HCT116 (cell line): ENCODE measurements at regions not wholly inside any gene's neighbourhood (a gene's known extent, or its start where the extent isn't known, plus 50 kb on each side); places are given as distances from the start of the nearest gene placed in this dataset.

Experiments used
- ATAC-seq: fragments of 200-7000 bp; cut with Tn5 transposase; 2 replicates; pipeline ENCODE4 v1.9.1; 2020; ENCODE audit warnings: mild to moderate bottlenecking, moderate library complexity
- BruUV-seq: library from RNA; stranded (reverse); fragments of 400-500 nt; replicated peaks from 2 replicates; lab custom pipeline; 2021; lab: Mats Ljungman, UMichigan
- CTCF ChIA-PET: fragments of 300-600 bp; sonication (Branson Sonifier 250); formaldehyde crosslinking; loops from one replicate; lab custom pipeline; 2021; ENCODE audit warnings: antibody characterized with exemption; lab: Charles Lee
- POLR2A ChIA-PET: fragments of 300-600, 350-600 bp; sonication (Branson Sonifier 250); formaldehyde crosslinking; loops from one replicate; lab custom pipeline; 2021; ENCODE audit warnings: antibody characterized with exemption; lab: Charles Lee
- RAD21 ChIA-PET, 2 experiments: fragments of 300-600 bp; sonication (Branson Sonifier 250); formaldehyde crosslinking; loops; one replicate each; lab custom pipeline; 2023; ENCODE audit warnings: low total read pairs in 2 of 2; ENCODE audit not compliant: uncharacterized antibody in 2 of 2, unreplicated experiment in 2 of 2, low non-redundant PET in 1 of 2; lab: Charles Lee
- DNase-seq: peaks from one replicate; pipeline ENCODE4 v3.0.0-alpha.2; 2010; ENCODE audit warnings: low read depth, low spot score
- H2AFZ ChIP-seq: fragments of 200-600 bp; shearing (Covaris generic), sonication (generic); 2 replicates; pipeline ENCODE4 v1.6.1; 2017; ENCODE audit warnings: low read depth, mixed run types, mixed read lengths, antibody characterized with exemption, low read length; ENCODE audit not compliant: poor library complexity, severe bottlenecking
- H3K27ac ChIP-seq: 2 replicates; pipeline ENCODE4 v1.5.1; 2012; ENCODE audit warnings: low read depth, low read length
- H3K27me3 ChIP-seq: fragments of 200-600 bp; sonication (generic); 2 replicates; pipeline ENCODE4 v1.6.1; 2016; ENCODE audit warnings: mixed run types, low read length, mixed read lengths; ENCODE audit not compliant: insufficient read depth
- H3K36me3 ChIP-seq, 2 experiments: fragments of 200-500 bp in 1 of 2; fragments of 200-600 bp in 1 of 2; sonication (Bioruptor generic) in 1 of 2; sonication (generic) in 1 of 2; 2 replicates each; pipeline versions ENCODE4 v1.5.1 to v1.6.1; 2014 to 2016; ENCODE audit warnings: low read length in 2 of 2, inconsistent platforms in 1 of 2, mixed read lengths in 1 of 2, mixed run types in 1 of 2; ENCODE audit not compliant: insufficient read depth in 2 of 2, control insufficient read depth in 1 of 2
- H3K4me1 ChIP-seq, 2 experiments: fragments of 200-600 bp in 1 of 2; sonication (generic) in 1 of 2; 2 replicates each; pipeline versions ENCODE4 v1.5.1 to v1.6.1; 2012 to 2017; ENCODE audit warnings: low read length in 2 of 2, inconsistent platforms in 1 of 2, mild to moderate bottlenecking in 1 of 2, mixed read lengths in 1 of 2, mixed run types in 1 of 2, moderate library complexity in 1 of 2; ENCODE audit not compliant: insufficient read depth in 2 of 2, control insufficient read depth in 1 of 2
- H3K4me2 ChIP-seq: fragments of 200-600 bp; sonication (generic); 2 replicates; pipeline ENCODE4 v1.6.1; 2017; ENCODE audit warnings: mixed run types, low read length, mixed read lengths
- H3K4me3 ChIP-seq, 2 experiments: fragments of 200-600 bp in 1 of 2; sonication (generic) in 1 of 2; replicated peaks in 1 of 2; 2 replicates each; pipeline ENCODE4 v1.5.1; 2011 to 2016; ENCODE audit warnings: low read length in 2 of 2, control low read depth in 1 of 2, low read depth in 1 of 2, mild to moderate bottlenecking in 1 of 2, mixed read lengths in 1 of 2, mixed run types in 1 of 2
- H3K79me2 ChIP-seq: fragments of 200-600 bp; sonication (generic); 2 replicates; pipeline ENCODE4 v1.6.1; 2017; ENCODE audit warnings: mild to moderate bottlenecking, mixed run types, low read length, moderate library complexity, mixed read lengths; ENCODE audit not compliant: insufficient read depth
- H3K9ac ChIP-seq: fragments of 200-600 bp; sonication (generic); 2 replicates; pipeline ENCODE4 v1.6.1; 2016; ENCODE audit warnings: low read length, mixed read lengths
- H3K9me2 ChIP-seq: fragments of 200-600 bp; sonication (generic), shearing (Covaris generic); 2 replicates; pipeline ENCODE4 v1.6.1; 2017; ENCODE audit warnings: mixed run types, mild to moderate bottlenecking, moderate library complexity; ENCODE audit not compliant: insufficient read depth
- H3K9me3 ChIP-seq, 2 experiments: fragments of 200-500 bp in 1 of 2; fragments of 200-600 bp in 1 of 2; sonication (Bioruptor generic) in 1 of 2; sonication (generic) in 1 of 2; 2 replicates each; pipeline ENCODE4 v1.6.1; 2014 to 2017; ENCODE audit warnings: low read length in 2 of 2, mixed read lengths in 2 of 2, inconsistent platforms in 1 of 2, low read depth in 1 of 2, mild to moderate bottlenecking in 1 of 2, mixed run types in 1 of 2, moderate library complexity in 1 of 2; ENCODE audit not compliant: control insufficient read depth in 1 of 2, insufficient read depth in 1 of 2
- H4K20me1 ChIP-seq: fragments of 200-600 bp; sonication (generic), shearing (Covaris generic); 2 replicates; pipeline ENCODE4 v1.6.1; 2017; ENCODE audit warnings: mixed run types, mild to moderate bottlenecking, moderate library complexity; ENCODE audit not compliant: insufficient read depth
- CBX3 ChIP-seq: IDR thresholded peaks from 2 replicates; pipeline ENCODE4 v1.6.1; 2012; ENCODE audit warnings: low read depth
- CTCF ChIP-seq, 3 experiments: fragments of 200-600 bp in 1 of 3; sonication (generic) in 1 of 3; IDR thresholded peaks in 2 of 3; conservative IDR thresholded peaks in 1 of 3; 2 replicates each; pipeline ENCODE4 v1.5.1; 2012 to 2017; ENCODE audit warnings: low read depth in 2 of 3, low read length in 2 of 3, antibody characterized with exemption in 1 of 3, borderline replicate concordance in 1 of 3, control low read depth in 1 of 3, mild to moderate bottlenecking in 1 of 3, mixed read lengths in 1 of 3, mixed run types in 1 of 3, moderate library complexity in 1 of 3; ENCODE audit not compliant: insufficient read depth in 1 of 3
- EGR1 ChIP-seq: IDR thresholded peaks from 2 replicates; pipeline ENCODE4 v1.6.1; 2012; ENCODE audit warnings: low read depth
- ELF1 ChIP-seq: IDR thresholded peaks from 2 replicates; pipeline ENCODE4 v1.6.1; 2012; ENCODE audit warnings: low read depth, borderline replicate concordance
- EZH2phosphoT487 ChIP-seq: fragments of 200-600 bp; IDR thresholded peaks from 2 replicates; pipeline ENCODE4 v1.6.1; 2018; ENCODE audit warnings: antibody characterized with exemption, borderline replicate concordance
- FOSL1 ChIP-seq: IDR thresholded peaks from 2 replicates; pipeline ENCODE4 v1.6.1; 2012; ENCODE audit warnings: low read depth
- POLR2AphosphoS5 ChIP-seq: IDR thresholded peaks from 2 replicates; pipeline ENCODE4 v1.6.1; 2011; ENCODE audit warnings: mild to moderate bottlenecking, low read depth, low read length, moderate library complexity
- REST ChIP-seq: IDR thresholded peaks from 2 replicates; pipeline ENCODE4 v1.6.1; 2012; ENCODE audit warnings: low read depth
- SRF ChIP-seq: IDR thresholded peaks from 2 replicates; pipeline ENCODE4 v1.6.1; 2012; ENCODE audit warnings: low read depth
- YY1 ChIP-seq: IDR thresholded peaks from 2 replicates; pipeline ENCODE4 v1.6.1; 2011; ENCODE audit warnings: low read length, low read depth, moderate library complexity, mild to moderate bottlenecking; ENCODE audit not compliant: insufficient replicate concordance; ENCODE audit errors: extremely low read depth
- ZFX ChIP-seq: fragments of 450-650 bp; IDR thresholded peaks from 2 replicates; pipeline ENCODE4 v1.6.1; 2017
- intact Hi-C: fragments of 100-400 bp; cut with micrococcal nuclease; formaldehyde crosslinking; loops from 2 replicates; pipeline ENCODE4 v1.10.0; 2022

- Histone ChIP-seq H3K4me1 (no peaks in the 10 kb centered on the region), H2AFZ (no peak overlapping the region), H3K9ac (no peak overlapping the region), H3K27ac (no peak overlapping the region), H3K79me2 (no peaks in the 10 kb centered on the region), H3K4me2 (no peak overlapping the region), H3K27me3 (no peaks in the 10 kb centered on the region), H3K9me2 (no peaks in the 10 kb centered on the region), H3K9me3 (no peaks in the 10 kb centered on the region), H3K36me3 (no peaks in the 10 kb centered on the region), H3K4me3 (no peak overlapping the region), H4K20me1 (no peaks in the 10 kb centered on the region)
- intact Hi-C loops, result no loop called here
- DNase-seq, result no peak
- BruUV-seq, result no TSS peak
- TF ChIP-seq ELF1, result no peak
- TF ChIP-seq YY1, result no peak
- TF ChIP-seq ZFX, result no peak
- TF ChIP-seq CTCF (IDR thresholded peaks at IDR 0.05 in 2 of 3, conservative IDR thresholded peaks at IDR 0.05 in 1 of 3; ENCODE audit: borderline replicate concordance in 1 of 3, insufficient read depth in 1 of 3, low read depth in 2 of 3, low read length in 2 of 3), result no peak
- TF ChIP-seq EGR1, result no peak
- no peak for TF ChIP-seq EZH2phosphoT487
- no peak for TF ChIP-seq FOSL1
- no peak for TF ChIP-seq SRF
- no peak for TF ChIP-seq POLR2AphosphoS5
- no peak for TF ChIP-seq REST
- TF ChIP-seq CBX3, result no peak
- POLR2A ChIA-PET, result no interaction called here
- RAD21 ChIA-PET, result no interaction called here
- no peak for ATAC-seq
- CTCF ChIA-PET, result no interaction called here
These were observed 73.7 kb upstream of the SLC22A23 start for GRCh38 chr6:3530515-3530914.
